NCI-H2107 (cell line): ENCODE measurements at regions not wholly inside any gene's neighbourhood (a gene's known extent, or its start where the extent isn't known, plus 50 kb on each side); places are given as distances from the start of the nearest gene placed in this dataset.

Experiments used
- DNase-seq: peaks from one replicate; lab custom pipeline; 2025; lab: John Stamatoyannopoulos, UW

DNA sequence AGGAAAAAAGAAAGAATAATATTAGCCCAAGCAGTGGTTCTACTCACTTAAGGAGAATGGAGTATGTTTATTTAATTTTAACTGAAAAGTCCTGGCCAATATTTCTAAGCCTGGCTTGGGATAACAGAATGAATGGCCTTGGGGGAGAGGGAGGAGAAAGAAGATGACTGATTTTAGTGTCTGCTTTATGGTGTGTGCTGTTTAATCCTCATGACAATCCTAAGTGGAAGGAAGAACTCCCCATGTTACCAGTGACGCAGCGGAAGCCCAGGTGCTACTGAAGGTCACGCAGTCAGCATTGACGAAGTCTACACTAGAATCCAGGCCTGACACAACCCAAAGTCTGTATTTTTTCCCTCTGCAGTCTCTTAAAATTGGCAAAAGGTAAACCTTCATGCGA lies 50.5 kb downstream of the PALM2AKAP2 start:
- DNase-seq: no peak

DNA sequence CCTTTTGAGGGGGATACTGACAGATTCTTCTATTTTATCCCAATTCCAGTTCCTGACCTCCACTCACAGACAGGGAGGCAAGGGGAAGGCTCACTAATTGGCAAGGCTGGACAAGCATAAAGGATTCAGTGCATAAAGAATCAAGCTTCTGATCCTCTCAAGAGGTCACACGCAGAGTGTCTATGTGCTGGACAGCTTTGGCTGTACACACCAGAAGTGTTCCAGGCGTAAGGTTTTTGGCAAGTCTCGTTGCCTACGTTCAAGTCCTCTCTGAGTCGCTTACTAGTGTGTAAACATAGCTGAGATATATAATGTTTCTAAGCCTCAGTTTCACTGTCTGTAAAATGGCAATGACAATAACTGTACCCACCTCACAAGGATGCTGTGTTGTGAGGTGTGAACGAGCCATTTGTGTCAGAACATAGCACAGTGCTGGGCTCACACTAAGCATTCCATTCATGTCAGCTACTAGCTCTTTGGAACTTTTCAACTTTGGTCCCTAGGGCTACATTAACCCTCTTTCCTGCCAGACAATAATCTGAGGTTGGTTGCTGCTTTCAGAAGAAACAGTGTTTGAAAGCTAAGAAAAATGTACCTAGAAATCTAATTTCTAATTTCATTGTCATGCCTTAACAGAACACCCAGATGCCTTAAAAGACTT lies 52.1 kb downstream of the PALM2AKAP2 start:
- no peak for DNase-seq

DNA sequence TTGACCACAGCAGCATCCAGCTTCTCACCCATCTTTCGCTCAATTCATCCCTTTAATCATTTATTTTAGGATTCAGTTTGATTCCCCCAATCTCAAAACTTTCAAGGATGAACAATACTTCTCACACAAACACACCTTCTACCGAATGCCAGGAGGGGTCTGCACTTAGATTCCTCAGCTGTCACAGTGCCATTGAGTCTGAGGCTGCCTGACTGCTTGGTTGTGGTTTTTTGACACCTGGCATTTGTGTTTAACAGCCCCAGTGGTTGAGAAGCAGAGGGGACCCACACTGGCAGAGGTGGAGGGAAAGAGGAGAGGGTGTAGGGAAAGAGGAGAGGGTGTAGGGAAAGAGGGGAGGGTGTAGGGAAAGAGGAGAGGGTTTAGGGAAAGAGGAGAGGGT lies 54.9 kb downstream of the PALM2AKAP2 start:
- no peak for DNase-seq

DNA sequence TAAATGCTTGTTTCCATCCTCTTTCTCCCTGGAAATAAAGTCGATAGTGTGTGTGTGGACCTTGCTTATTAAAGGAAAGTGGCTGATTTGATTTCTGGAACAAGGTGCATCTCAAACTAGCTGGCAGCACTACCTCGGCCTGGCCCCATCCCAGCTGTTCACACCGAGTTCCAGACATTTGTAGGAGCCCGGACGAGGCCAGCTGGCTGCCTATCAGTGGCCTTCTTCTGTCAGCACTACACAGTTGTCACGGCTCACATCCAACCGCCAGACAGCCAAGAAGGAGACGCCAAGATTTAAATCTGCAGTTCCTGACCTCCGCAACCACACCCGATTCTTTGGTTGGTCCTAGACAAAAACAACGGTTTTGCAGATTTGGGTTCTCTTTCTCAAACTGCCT lies 63.6 kb downstream of the PALM2AKAP2 start:
- DNase-seq: no peak

DNA sequence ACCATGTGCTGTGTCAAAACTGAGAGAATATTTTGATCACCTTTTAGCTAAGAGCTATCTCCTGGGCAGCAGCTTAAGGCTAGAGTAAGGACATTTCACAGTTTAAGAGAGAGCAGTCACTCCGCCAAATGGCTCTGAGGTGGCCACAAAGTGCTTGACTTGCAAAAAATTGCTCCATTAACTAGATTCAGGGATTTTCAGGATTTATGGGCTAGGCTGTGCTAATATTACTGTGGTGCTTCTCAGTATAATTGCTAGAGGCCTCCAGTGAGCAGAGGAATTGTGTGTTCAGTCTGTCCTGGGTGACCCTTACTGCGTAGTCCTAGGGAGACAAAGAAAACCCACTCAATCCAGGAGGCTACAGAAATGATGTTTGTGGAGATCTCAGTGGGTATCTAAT lies 65.2 kb downstream of the PALM2AKAP2 start:
- no peak for DNase-seq

DNA sequence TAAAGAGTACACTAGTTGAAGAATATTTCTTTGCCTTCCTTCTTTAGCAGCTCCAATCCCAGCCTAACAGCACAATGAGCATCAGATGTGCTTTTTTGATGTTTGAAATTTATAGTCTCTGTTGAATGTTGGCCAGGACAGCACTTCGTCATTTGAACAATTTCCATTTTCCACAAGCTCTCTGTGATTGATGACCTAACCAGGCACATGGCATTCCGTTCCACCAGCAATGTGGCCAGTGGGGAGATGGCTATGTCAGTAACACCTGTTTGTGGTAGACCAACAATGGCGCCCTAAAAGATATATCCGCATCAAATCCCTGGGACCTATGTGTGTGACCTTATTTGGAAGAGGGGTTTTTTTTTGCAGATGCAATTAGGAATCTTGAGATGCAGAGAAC lies 66.8 kb downstream of the PALM2AKAP2 start:
- DNase-seq: no peak

DNA sequence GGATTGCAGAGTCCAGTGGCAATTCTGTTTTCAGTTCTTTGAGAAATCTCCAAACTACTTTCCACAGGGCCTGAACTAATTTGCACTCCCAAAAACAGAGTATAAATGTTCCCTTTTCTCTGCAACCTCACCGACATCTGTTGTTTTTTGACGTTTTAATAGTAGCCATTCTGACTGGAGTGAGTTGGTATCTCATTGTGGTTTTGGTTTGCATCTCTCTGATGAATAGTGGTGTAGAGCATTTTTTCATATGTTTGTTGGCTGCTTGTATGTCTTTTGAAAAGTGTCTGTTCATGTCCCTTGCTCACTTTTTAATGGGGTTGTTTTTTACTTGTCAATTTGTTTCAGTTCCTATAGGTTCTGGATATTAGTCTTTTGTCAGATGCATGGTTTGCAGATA lies 72.6 kb downstream of the PALM2AKAP2 start:
- no peak for DNase-seq

DNA sequence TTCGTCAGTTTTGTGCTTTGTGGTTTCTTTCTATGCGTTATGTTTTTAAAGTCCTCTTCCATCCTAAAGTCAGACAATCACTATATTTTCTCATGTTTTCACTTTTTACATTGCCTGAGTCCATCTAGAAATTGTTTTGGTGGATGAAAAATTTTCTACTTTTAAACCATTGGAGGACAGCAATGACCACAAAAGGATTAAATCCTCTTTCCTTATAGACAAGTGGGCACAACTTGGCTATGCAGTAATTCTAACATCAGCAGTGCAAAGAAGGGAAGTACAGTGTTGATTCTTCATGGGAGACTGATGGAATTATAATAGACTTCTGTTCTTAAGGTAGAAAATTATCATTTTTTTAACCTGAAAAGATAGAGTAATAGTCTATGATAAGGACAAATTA lies 75.5 kb downstream of the PALM2AKAP2 start:
- no peak for DNase-seq

DNA sequence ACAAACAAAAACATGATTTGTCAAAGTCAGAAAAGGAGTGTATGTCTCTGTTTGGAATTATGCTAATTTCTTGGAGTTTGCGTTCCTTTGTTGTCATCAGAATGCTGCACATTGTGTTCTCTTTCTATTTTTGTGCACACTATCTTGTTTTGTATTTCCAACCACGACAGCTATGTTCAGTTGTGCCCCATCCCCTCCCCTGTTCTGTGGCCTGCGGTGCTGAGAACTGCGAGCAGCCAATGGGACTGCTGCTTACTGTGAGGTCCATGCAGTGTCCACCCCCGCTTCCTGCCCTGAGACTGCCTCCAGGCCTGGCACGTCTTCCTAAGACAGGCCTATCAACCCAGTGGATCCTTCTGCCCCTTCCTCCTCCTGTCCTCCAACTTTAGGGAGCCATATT lies 76.8 kb downstream of the PALM2AKAP2 start:
- DNase-seq: no peak

DNA sequence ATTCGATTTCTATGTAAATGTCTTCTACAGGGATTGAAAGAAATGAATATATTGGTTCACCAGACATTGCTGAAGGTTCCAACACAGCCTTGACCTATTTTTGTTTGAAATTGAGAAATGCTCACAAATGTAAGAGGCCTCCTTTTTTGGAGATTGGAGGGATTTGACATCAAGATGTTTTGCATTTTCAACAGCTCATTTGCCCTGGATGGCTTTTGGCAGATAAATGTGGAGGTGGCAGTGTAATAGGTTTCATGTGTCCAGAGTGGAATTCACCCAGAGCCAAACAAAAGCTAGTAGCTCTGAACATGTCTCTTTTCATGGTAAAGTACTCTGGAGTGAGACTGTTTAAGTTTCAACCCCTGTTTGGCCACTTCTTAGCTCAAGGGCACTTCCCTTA lies 77.3 kb downstream of the PALM2AKAP2 start:
- DNase-seq: no peak

DNA sequence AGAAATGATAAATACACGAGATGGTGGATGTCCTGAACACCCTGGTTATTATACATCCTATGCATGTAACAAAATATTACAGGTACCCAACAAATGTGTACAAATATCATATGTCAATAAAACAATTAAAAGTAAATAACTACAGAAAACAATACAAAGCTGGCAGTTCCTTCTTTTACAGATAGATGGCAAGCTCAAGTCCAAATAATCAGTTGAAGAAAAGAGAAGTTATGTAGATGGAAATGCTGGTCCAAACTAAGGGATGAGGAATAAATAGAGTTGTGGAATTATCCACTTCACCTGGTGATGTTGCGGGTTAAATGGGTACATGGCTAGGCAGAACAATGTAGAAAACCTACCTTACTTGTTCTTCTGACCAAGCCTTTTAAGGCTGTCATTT lies 79.4 kb downstream of the PALM2AKAP2 start:
- DNase-seq: no peak

DNA sequence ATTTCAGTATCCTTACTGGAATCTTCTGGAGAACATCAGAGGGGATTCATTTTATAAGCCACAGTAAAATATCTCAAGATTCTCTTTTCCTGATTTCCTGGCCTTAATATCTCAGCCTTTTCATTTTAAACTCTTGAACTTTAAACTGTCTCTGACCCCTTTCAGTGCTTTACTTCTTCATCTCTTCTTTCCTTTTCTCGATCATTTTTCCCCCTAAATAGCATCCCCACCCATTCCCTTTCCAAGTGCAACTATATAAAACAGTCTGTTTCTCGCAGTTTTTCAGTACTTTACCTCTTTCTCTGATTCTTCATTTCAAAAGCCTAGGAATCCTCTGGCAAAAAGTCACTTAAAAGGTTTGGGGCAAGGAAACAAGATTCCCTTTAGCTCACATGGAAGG lies 80.5 kb downstream of the PALM2AKAP2 start:
- DNase-seq: no peak

DNA sequence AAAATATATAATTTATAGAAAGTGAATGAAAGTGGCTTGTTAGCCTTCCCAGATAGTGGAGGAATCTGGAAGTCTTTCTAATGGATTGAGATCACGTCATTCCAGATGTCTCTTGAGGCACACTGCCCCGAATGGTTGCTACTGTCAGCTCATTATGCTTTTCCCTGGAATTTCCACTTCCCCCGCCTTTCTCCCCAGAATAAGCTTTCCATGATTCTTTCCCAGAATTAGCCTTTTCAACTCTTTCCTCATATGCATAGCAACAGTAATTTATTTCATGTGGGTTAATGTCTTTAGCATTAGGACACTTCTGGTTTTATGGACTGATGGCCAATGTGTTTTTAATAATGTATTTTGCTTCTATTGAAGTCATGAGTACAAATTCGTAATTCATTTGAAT lies 81.5 kb downstream of the PALM2AKAP2 start:
- DNase-seq: no peak

DNA sequence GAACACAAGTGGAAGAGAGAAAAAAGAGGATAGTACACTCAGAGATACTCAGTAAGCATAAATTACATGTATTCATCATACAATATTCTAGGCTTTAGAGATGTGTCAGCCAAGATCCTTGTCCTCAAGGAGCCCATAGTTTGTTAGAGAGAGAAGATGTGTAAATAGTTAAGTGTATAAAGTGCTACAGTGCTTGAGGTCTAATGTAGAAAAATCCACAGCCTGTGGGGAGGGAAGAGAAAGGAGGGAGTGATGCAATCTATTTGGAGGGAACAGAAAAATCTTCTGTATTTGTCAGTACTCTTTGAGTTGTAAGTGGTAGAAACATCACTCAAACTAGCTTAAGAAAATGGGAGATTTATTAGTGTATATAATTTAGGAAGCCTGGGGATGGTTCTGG lies 81.9 kb downstream of the PALM2AKAP2 start:
- no peak for DNase-seq

DNA sequence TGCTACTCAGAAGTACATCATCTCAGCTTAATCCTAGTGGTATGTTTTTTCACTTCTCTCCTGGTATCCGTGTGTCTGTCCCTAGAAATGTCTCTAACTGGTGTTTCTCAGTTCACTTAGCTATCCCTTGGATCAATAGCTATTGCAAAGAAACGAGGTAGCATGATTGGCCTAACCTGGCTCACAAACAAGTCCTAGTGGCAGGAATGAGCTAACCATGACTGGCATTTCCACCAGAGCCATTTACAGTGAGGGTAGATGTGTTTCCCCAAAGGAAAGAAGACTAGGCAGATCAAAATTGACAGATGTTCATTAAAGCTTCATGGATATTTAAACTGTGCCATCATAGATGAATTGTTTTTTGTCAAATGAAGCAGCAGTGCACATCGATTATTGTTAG lies 82.5 kb downstream of the PALM2AKAP2 start:
- no peak for DNase-seq

DNA sequence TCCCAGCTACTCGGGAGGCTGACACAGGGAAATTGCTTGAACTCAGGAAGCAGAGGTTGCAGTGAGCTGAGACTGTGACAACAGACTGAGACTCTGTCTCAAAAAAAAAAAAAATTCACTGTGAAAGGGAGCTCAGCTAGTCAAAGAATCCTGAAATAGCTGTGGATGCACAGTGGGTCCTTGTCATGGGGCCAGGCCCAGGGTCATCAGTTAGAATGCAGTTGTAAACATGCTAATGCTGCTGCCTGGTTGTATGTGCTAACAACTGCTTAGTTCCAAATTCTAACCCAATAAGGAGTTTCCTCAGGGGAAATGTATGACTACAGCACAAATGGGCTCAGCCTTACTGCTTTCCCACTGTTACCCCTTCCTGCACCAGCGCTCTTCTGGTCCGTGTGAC lies 84.0 kb downstream of the PALM2AKAP2 start:
- no peak for DNase-seq

DNA sequence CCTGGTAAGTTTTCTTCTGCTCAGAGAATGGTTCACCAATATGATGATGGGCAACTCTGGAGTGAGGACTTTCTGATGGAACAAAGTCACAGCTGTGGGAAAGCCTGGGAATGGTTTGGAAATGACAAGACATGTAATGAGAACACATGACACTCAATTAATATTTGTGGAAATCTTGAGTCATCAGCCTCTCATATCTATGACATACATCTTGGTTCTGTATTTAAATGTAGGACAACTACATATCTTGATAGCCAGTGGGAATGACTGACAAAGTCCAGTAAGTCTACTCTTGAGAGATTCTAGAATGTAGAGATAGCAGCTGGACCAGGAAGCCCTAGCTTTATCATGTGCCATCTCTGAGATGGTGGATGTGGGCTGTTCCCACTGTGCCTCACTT lies 85.5 kb downstream of the PALM2AKAP2 start:
- DNase-seq: no peak

DNA sequence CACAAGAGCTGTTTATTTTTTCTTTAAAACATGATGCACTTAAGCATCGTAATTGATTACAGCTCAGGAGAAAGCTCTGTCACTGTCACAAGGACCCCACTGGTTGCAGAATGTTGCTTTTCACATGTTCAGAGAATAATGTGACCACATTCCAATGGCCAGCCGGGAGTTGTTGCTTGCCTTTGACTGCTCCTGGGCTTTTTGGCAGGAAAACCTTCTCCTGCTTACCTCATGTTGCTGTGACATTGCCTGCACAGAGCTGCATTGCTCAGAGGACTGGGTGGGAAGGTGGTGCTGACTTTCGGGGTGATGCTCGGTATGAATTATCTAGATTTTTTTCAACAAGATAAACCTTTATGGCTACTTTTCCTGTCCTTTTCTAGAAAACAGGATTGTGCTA lies 88.2 kb downstream of the PALM2AKAP2 start:
- DNase-seq: no peak

DNA sequence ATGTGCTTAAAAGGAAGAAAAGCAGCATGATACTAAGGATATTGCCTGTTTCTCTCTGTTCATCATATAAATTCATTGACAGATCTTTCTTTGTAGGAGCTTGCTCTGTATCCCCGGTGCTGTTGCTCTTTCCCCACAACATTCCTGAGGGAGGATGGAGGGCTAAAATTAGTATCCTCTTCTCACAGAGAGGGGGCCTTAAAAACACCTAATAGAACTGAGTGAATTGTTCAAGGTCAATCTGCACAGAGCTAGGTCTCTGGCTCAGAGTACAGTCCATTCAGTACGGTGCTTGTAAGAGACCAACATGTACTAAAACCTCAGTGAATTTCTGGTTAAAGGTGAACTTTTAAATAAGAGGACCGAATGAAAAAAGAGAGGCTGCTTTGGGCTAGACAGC lies 88.7 kb downstream of the PALM2AKAP2 start:
- DNase-seq: no peak

DNA sequence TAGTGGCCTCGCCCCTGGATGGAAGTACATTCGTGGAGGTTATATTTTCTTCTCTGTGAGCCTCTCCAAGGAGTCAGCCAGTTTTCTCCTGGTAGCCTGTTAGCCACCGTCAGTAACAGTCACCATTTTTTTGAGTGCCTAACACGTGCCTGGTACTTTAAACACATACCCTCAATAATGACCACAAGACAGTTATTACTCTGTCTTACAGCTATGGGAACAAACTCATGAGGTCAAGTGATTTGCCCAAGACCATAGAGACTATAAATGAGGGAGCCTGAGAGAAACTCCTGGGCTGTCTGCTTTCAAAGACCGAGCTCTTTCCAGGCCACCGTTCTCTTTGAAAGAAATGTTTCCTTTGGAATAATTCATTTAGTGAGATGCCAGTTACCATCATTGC lies 90.4 kb downstream of the PALM2AKAP2 start:
- no peak for DNase-seq

DNA sequence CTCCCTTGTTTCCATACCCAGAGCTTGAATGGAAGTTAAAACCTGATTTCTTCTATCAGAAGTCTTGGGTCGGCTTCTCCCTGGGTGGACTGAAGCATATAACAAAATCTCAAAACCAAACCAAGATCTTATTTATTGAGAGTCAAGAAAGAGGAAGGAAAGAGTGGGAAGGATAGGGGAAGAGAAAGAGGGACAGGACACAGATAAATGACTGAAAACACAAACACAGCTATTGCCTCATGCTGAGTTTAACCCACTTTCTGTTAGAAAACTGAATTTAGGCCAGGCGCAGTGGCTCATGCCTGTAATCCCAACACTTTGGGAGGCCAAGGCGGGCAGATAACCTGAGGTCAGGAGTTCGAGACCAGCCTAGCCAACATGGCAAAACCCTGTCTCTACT lies 92.9 kb downstream of the PALM2AKAP2 start:
- DNase-seq: no peak

DNA sequence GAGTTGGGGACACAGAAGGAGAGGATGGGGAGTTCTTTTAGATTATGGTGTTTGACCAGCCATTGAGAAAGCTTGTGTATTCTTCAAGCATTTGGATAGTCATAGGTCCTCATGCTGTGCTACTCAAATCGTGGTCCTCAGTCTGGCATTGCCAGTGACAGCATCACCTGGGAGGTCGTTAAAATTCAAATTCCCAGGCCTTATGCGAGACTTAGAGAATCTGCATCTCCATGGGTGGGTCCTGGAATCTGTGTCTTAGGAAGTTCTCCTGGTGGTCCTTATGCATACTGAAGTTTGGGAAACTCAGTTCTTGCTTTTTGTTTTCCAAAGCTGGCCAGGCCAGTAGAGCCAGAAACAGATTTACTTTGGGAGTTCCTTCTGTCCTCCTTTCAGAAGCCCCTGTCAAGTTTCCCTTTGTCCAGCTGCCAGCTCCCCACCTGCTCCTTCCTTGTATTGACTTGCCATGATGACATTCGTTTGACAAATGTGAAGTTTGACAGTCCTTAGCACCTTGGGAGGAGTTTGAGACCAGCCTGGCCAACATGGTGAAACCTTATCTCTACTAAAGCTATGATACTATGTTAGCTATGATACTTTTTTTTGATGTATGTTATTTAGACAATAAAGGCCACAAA lies 95.6 kb downstream of the PALM2AKAP2 start:
- DNase-seq: no peak

DNA sequence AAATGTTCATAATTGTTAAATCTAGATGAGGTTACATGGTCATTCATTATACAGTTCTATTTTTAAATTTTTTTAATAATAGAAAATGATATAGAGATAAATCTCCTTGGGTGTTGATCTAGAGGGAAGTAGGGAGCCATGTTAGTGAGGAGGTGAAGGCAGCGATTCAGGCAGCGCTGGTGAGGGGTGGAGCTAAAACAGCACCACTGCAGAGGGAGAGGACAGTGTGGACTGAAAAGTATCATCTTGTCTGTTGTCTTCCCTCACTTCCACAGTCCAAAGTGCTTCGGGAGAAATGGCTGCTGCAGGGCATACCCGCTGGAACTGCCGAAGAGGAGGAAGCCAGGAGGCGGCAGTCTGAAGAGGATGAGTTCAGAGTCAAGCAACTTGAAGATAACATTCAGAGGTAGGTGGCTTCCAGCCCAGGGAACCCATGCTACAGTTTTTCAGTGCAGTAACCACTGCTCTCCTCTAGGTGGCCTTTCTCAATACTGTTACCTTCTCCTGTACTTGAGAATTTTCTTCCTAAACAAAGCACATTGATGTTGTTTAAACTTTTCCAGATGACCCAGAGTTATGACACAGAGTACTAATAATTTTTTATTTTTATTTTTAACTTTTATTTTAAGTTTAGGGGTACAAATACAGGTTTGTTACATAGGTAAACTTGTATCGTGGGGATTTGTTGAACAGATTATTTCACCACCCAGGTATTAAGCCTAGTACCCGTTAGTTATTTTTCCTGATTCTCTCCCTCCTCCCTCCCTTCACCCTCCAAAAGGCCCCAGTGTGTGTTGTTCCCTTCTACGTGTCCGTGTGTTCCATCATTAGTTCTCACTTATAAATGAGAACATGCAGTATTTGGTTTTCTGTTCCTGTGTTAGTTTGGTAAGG lies 100.5 kb downstream of the PALM2AKAP2 start:
- no peak for DNase-seq
